ENCODE measurements at regions not wholly inside any gene's neighbourhood (a gene's known extent, or its start where the extent isn't known, plus 50 kb on each side); places are given as distances from the start of the nearest gene placed in this dataset.
A peak's percentile ranks its signal among the peaks of the same experiment; 100 is the strongest.

DNA sequence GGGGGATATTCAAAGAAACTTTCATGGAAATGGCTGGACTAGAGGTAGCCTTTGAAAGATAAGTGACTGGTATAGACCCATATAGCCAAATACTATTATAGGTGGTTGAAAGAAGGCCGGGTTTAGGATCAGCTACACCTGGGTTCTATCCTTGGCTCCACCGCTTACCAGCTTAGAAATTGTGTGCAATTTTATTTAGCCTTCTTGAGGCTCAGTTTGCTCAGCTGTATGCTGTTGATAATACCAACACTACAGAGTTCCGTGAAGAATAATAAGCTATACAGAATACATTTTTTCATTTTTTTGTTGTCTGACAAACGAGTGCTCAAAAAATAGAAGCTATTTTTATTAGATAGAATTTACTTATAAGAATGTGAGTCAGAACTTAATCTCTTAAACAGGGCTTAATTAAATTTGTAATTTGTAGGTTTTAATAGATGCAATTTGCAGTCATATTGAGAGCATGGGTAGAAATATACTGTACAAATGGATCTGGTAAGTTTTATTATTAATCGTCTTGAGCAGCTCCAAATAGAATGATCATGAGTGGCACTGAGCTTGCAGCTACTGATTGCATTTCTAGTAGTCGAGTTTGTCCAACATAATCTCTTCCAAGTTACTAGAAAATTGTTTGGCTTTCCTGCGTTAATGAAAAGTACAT lies 164.3 kb upstream of the PHYHIPL start:
- no peak for DNase-seq
- Histone ChIP-seq H3K27ac (ENCODE audit: low read depth in 2 of 2, low read length in 1 of 2) (peak overlapping the region in 1 of 2 experiments; percentile 39; a peak in 2 of 4 replicates), H3F3A (replicated peaks; ENCODE audit: insufficient read depth) (no peaks in the 10 kb centered on the region), H3K4me2 (no peak overlapping the region), H3K4me3 (ENCODE audit: low read depth in 2 of 2, low read length in 1 of 2) (no peak overlapping the region), H4K20me1 (ENCODE audit: insufficient read depth) (no peaks in the 10 kb centered on the region), H3K27me3 (ENCODE audit: insufficient read depth) (0 out of 2 replicates have a peak, but pooled peaks cover 4% of the 10 kb centered on the region), H3K9me3 (no peaks in the 10 kb centered on the region), H3K9me2 (no peaks in the 10 kb centered on the region), H3K79me2 (ENCODE audit: insufficient read depth) (no peaks in the 10 kb centered on the region), H3K4me1 (ENCODE audit: control insufficient read depth in 1 of 2, insufficient read depth in 2 of 2, low read depth in 1 of 2, low read length in 1 of 2) (peaks cover 0 to 5% of the 10 kb centered on the region in 2 experiments; a peak in 2 of 4 replicates), H3K36me3 (replicated peaks in 1 of 2; ENCODE audit: control insufficient read depth in 1 of 2, insufficient read depth in 2 of 2, low read length in 1 of 2) (no peaks in the 10 kb centered on the region), H3K9ac (no peak overlapping the region), H2AFZ (ENCODE audit: low read depth) (no peak overlapping the region)
- TF ChIP-seq GATA2 (CRISPR knock-in tag; IDR thresholded peaks at IDR 0.05) (no peak), RXRA (IDR thresholded peaks at IDR 0.05; ENCODE audit: borderline replicate concordance, low read depth) (no peak), RFX5 (IDR thresholded peaks at IDR 0.05; ENCODE audit: low read length) (no peak), EP300 (IDR thresholded peaks at IDR 0.05; ENCODE audit: borderline replicate concordance in 1 of 2, low read depth in 1 of 2, low read length in 1 of 2) (no peak)
- TF ChIP-seq, protein P1, sequence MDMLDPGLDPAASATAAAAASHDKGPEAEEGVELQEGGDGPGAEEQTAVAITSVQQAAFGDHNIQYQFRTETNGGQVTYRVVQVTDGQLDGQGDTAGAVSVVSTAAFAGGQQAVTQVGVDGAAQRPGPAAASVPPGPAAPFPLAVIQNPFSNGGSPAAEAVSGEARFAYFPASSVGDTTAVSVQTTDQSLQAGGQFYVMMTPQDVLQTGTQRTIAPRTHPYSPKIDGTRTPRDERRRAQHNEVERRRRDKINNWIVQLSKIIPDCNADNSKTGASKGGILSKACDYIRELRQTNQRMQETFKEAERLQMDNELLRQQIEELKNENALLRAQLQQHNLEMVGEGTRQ (IDR thresholded peaks at IDR 0.05; ENCODE audit: borderline replicate concordance, low read depth, low read length): no peak
- ChIA-PET CTCF (interaction anchor here (0.9 to 1.8 kb wide), 2 partner anchors 33 to 170 kb away, joined by 3 to 4 read pairs; no protein-coding TSS in a partner anchor), POLR2A (no interaction called here)
- WGBS (ENCODE audit: low lambda C conversion rate): 50% methylated on average over 7 of the region's 7 CpGs

DNA sequence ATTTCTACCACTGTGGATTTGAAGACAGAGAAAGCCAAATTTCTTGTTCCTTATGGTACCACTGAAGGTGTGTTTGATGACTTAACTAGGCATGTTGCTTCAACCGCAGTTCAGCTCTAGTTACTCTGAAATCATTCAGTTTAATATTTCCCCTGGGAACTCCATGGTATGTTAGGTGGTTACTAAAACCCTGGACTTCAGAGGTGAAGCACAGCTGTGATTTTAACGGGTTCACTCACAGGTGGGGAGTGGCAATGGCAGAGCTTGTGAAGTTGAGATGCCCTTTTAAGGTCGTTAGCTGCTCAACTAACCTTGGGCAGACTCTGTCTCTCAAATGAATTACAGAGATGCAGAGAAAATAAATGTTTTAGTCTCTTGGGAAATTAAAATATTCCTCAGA lies 163.6 kb upstream of the PHYHIPL start:
- Histone ChIP-seq H3F3A (replicated peaks; ENCODE audit: insufficient read depth) (no peaks in the 10 kb centered on the region), H3K36me3 (replicated peaks in 1 of 2; ENCODE audit: control insufficient read depth in 1 of 2, insufficient read depth in 2 of 2, low read length in 1 of 2) (no peaks in the 10 kb centered on the region), H3K79me2 (ENCODE audit: insufficient read depth) (no peaks in the 10 kb centered on the region), H4K20me1 (ENCODE audit: insufficient read depth) (no peaks in the 10 kb centered on the region), H3K4me2 (no peak overlapping the region), H3K9me2 (no peaks in the 10 kb centered on the region), H2AFZ (ENCODE audit: low read depth) (no peak overlapping the region), H3K9me3 (no peaks in the 10 kb centered on the region), H3K9ac (no peak overlapping the region), H3K27ac (ENCODE audit: low read depth in 2 of 2, low read length in 1 of 2) (peak overlapping the region in 1 of 2 experiments; percentile 39; a peak in 2 of 4 replicates), H3K4me1 (ENCODE audit: control insufficient read depth in 1 of 2, insufficient read depth in 2 of 2, low read depth in 1 of 2, low read length in 1 of 2) (peaks cover 0 to 5% of the 10 kb centered on the region in 2 experiments; a peak in 2 of 4 replicates), H3K27me3 (ENCODE audit: insufficient read depth) (0 out of 2 replicates have a peak, but pooled peaks cover 4% of the 10 kb centered on the region), H3K4me3 (ENCODE audit: low read depth in 2 of 2, low read length in 1 of 2) (no peak overlapping the region)
- POLR2A ChIA-PET: no interaction called here
- CTCF ChIA-PET: no interaction called here
- TF ChIP-seq, protein P2, sequence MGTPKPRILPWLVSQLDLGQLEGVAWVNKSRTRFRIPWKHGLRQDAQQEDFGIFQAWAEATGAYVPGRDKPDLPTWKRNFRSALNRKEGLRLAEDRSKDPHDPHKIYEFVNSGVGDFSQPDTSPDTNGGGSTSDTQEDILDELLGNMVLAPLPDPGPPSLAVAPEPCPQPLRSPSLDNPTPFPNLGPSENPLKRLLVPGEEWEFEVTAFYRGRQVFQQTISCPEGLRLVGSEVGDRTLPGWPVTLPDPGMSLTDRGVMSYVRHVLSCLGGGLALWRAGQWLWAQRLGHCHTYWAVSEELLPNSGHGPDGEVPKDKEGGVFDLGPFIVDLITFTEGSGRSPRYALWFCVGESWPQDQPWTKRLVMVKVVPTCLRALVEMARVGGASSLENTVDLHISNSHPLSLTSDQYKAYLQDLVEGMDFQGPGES (IDR thresholded peaks at IDR 0.05; ENCODE audit: low read depth, low read length): no peak
- TF ChIP-seq GATA2 (CRISPR knock-in tag; IDR thresholded peaks at IDR 0.05) (no peak), RFX5 (IDR thresholded peaks at IDR 0.05; ENCODE audit: low read length) (no peak), GABPA (IDR thresholded peaks at IDR 0.05; ENCODE audit: low read depth) (no peak), SIN3A (IDR thresholded peaks at IDR 0.05; ENCODE audit: borderline replicate concordance, low read depth, low read length) (no peak), NRF1 (IDR thresholded peaks at IDR 0.05; ENCODE audit: low read depth, low read length) (no peak), FOSL2 (IDR thresholded peaks at IDR 0.05; ENCODE audit: borderline replicate concordance, low read depth) (no peak)
- TF ChIP-seq, protein P3, sequence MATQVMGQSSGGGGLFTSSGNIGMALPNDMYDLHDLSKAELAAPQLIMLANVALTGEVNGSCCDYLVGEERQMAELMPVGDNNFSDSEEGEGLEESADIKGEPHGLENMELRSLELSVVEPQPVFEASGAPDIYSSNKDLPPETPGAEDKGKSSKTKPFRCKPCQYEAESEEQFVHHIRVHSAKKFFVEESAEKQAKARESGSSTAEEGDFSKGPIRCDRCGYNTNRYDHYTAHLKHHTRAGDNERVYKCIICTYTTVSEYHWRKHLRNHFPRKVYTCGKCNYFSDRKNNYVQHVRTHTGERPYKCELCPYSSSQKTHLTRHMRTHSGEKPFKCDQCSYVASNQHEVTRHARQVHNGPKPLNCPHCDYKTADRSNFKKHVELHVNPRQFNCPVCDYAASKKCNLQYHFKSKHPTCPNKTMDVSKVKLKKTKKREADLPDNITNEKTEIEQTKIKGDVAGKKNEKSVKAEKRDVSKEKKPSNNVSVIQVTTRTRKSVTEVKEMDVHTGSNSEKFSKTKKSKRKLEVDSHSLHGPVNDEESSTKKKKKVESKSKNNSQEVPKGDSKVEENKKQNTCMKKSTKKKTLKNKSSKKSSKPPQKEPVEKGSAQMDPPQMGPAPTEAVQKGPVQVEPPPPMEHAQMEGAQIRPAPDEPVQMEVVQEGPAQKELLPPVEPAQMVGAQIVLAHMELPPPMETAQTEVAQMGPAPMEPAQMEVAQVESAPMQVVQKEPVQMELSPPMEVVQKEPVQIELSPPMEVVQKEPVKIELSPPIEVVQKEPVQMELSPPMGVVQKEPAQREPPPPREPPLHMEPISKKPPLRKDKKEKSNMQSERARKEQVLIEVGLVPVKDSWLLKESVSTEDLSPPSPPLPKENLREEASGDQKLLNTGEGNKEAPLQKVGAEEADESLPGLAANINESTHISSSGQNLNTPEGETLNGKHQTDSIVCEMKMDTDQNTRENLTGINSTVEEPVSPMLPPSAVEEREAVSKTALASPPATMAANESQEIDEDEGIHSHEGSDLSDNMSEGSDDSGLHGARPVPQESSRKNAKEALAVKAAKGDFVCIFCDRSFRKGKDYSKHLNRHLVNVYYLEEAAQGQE (IDR thresholded peaks at IDR 0.05; ENCODE audit: low read depth, low read length): no peak
- WGBS (ENCODE audit: low lambda C conversion rate): 73% methylated on average over 3 of the region's 3 CpGs
- no peak for DNase-seq
